ENCODE measurements at regions not wholly inside any gene's neighbourhood (a gene's known extent, or its start where the extent isn't known, plus 50 kb on each side); places are given as distances from the start of the nearest gene placed in this dataset.
"Not testable (repeated sequence)": the region's sequence is repeated elsewhere in the genome, so short reads cannot be mapped to it uniquely, and the experiment has no call there.

- no peak overlapping the region for H3K27ac ChIP-seq
- TF ChIP-seq CTCF (IDR thresholded peaks at IDR 0.05): no peak
- no peak for DNase-seq
Measured at GRCh38 chr2:47696478-47696831, 86.5 kb upstream of the MSH6 start.

GRCh38 chr2:47695800-47696477 lies 87.0 kb upstream of the MSH6 start:
- TF ChIP-seq CTCF (IDR thresholded peaks at IDR 0.05): no peak
- Histone ChIP-seq H3K36me3 (no peaks in the 10 kb centered on the region), H3K9ac (ENCODE audit: low read depth in 2 of 2, low read length in 2 of 2) (no peak overlapping the region), H3K4me3 (no peak overlapping the region), H3K9me3 (no peaks in the 10 kb centered on the region), H3K4me1 (no peaks in the 10 kb centered on the region), H3K27ac (no peak overlapping the region), H3K27me3 (no peaks in the 10 kb centered on the region)
- DNase-seq: no peak
- intact Hi-C loops (cut with DNase I): no loop called here

More at GRCh38 chr2:47696478-47696831, 86.5 kb upstream of the MSH6 start:
- Histone ChIP-seq H3K9me3 (no peaks in the 10 kb centered on the region), H3K9ac (ENCODE audit: low read depth in 2 of 2, low read length in 2 of 2) (no peak overlapping the region), H3K36me3 (no peaks in the 10 kb centered on the region), H3K27me3 (no peaks in the 10 kb centered on the region), H3K4me3 (no peak overlapping the region), H3K4me1 (no peaks in the 10 kb centered on the region)
- intact Hi-C loops (cut with DNase I): no loop called here

- H3K9ac ChIP-seq (ENCODE audit: low read depth in 2 of 2, low read length in 2 of 2); H3K36me3 ChIP-seq; H3K4me1 ChIP-seq; H3K27ac ChIP-seq; intact Hi-C loops (cut with DNase I); DNase-seq; H3K27me3 ChIP-seq; H3K4me3 ChIP-seq; H3K9me3 ChIP-seq: not testable (repeated sequence)
Measured at GRCh38 chr2:47694451-47694850, 88.5 kb upstream of the MSH6 start.

- H3K4me1 ChIP-seq; H3K9ac ChIP-seq (ENCODE audit: low read depth in 2 of 2, low read length in 2 of 2); H3K9me3 ChIP-seq; H3K27me3 ChIP-seq; H3K27ac ChIP-seq; DNase-seq; intact Hi-C loops (cut with DNase I); H3K36me3 ChIP-seq; H3K4me3 ChIP-seq: not testable (repeated sequence)
Measured at GRCh38 chr2:47690706-47691325, 92.1 kb upstream of the MSH6 start.

GRCh38 chr2:47690132-47690531 lies 92.8 kb upstream of the MSH6 start:
- Histone ChIP-seq H3K4me3 (no peak overlapping the region), H3K27me3 (no peaks in the 10 kb centered on the region), H3K9me3 (no peaks in the 10 kb centered on the region), H3K9ac (ENCODE audit: low read depth in 2 of 2, low read length in 2 of 2) (no peak overlapping the region), H3K36me3 (no peaks in the 10 kb centered on the region), H3K27ac (no peak overlapping the region), H3K4me1 (no peaks in the 10 kb centered on the region)
- DNase-seq: no peak
- intact Hi-C loops (cut with DNase I): no loop called here
- TF ChIP-seq CTCF (IDR thresholded peaks at IDR 0.05): no peak

GRCh38 chr2:47689118-47689517 lies 93.8 kb upstream of the MSH6 start:
- H3K9ac ChIP-seq (ENCODE audit: low read depth in 2 of 2, low read length in 2 of 2); H3K4me1 ChIP-seq; H3K27ac ChIP-seq; H3K9me3 ChIP-seq; H3K4me3 ChIP-seq; intact Hi-C loops (cut with DNase I); H3K27me3 ChIP-seq; H3K36me3 ChIP-seq; DNase-seq: not testable (repeated sequence)

- Histone ChIP-seq H3K27ac (no peak overlapping the region), H3K4me3 (no peak overlapping the region), H3K9me3 (no peaks in the 10 kb centered on the region), H3K36me3 (no peaks in the 10 kb centered on the region), H3K9ac (ENCODE audit: low read depth in 2 of 2, low read length in 2 of 2) (no peak overlapping the region), H3K4me1 (no peaks in the 10 kb centered on the region), H3K27me3 (no peaks in the 10 kb centered on the region)
- no peak for DNase-seq
- no peak for TF ChIP-seq CTCF (IDR thresholded peaks at IDR 0.05)
- intact Hi-C loops (cut with DNase I): no loop called here
Measured at GRCh38 chr2:47688561-47688960, 94.4 kb upstream of the MSH6 start.

All from colonic mucosa (tissue), 4 donors.